GM12892 (cell line): ENCODE measurements at regions not wholly inside any gene's neighbourhood (a gene's known extent, or its start where the extent isn't known, plus 50 kb on each side); places are given as distances from the start of the nearest gene placed in this dataset.
"Not testable (repeated sequence)": the region's sequence is repeated elsewhere in the genome, so short reads cannot be mapped to it uniquely, and the experiment has no call there.

Experiments used
- DNase-seq: peaks from one replicate; pipeline ENCODE4 v3.0.0; 2011; ENCODE audit not compliant: insufficient read length
- FAIRE-seq: peaks from 2 replicates; lab custom pipeline; 2011; peaks lifted over from hg19 to GRCh38; lab: Jason Lieb, UNC
- POLR2A ChIP-seq: IDR thresholded peaks from 2 replicates; pipeline ENCODE4 v1.6.1; 2011; ENCODE audit warnings: low read depth, low read length, control low read depth
- POLR2AphosphoS5 ChIP-seq: IDR thresholded peaks from 2 replicates; pipeline ENCODE4 v1.6.1; 2011; ENCODE audit warnings: low read depth, low read length, control low read depth
- TAF1 ChIP-seq: IDR thresholded peaks from 2 replicates; pipeline ENCODE4 v1.6.1; 2011; ENCODE audit warnings: low read depth, mild to moderate bottlenecking, control low read depth, low read length, borderline replicate concordance

GRCh38 chr5:14942212-14942611 is 70.6 kb upstream of the ANKH start:
- TF ChIP-seq TAF1 (no peak), POLR2A (no peak), POLR2AphosphoS5 (no peak)

GRCh38 chr5:14937254-14937653 is 65.7 kb upstream of the ANKH start:
- FAIRE-seq: no peak
- no peak for DNase-seq
- TF ChIP-seq TAF1 (no peak), POLR2AphosphoS5 (no peak), POLR2A (no peak)

More at GRCh38 chr5:14942212-14942611, 70.6 kb upstream of the ANKH start:
- DNase-seq: no peak
- no peak for FAIRE-seq

GRCh38 chr5:14936588-14936987 is 65.0 kb upstream of the ANKH start:
- TF ChIP-seq TAF1 (no peak), POLR2A (no peak), POLR2AphosphoS5 (no peak)
- FAIRE-seq (no peak), DNase-seq (no peak)

- DNase-seq: no peak
- no peak for FAIRE-seq
- TF ChIP-seq TAF1 (no peak), POLR2AphosphoS5 (no peak), POLR2A (no peak)
These were observed 63.8 kb upstream of the ANKH start for GRCh38 chr5:14935341-14935740.

- no peak for DNase-seq
- no peak for TF ChIP-seq TAF1
- TF ChIP-seq POLR2AphosphoS5: no peak
- no peak for TF ChIP-seq POLR2A
- no peak for FAIRE-seq
These were observed 61.4 kb upstream of the ANKH start for GRCh38 chr5:14932902-14933469.

GRCh38 chr5:14930486-14930885 is 58.9 kb upstream of the ANKH start:
- DNase-seq (no peak), FAIRE-seq (no peak)
- TF ChIP-seq TAF1 (no peak), POLR2AphosphoS5 (no peak), POLR2A (no peak)

- TF ChIP-seq TAF1: no peak
- no peak for TF ChIP-seq POLR2AphosphoS5
- no peak for TF ChIP-seq POLR2A
- DNase-seq (no peak), FAIRE-seq (no peak)
These were observed 57.9 kb upstream of the ANKH start for GRCh38 chr5:14929293-14930065.

GRCh38 chr5:14928661-14929060 is 57.1 kb upstream of the ANKH start:
- DNase-seq (no peak), FAIRE-seq (no peak)
- TF ChIP-seq POLR2AphosphoS5 (no peak), TAF1 (no peak), POLR2A (no peak)

GRCh38 chr5:14925326-14925725 is 53.7 kb upstream of the ANKH start:
- DNase-seq (no peak), FAIRE-seq (no peak)
- TF ChIP-seq POLR2AphosphoS5 (no peak), POLR2A (no peak), TAF1 (no peak)

- DNase-seq, FAIRE-seq: not testable (repeated sequence)
These were observed 51.4 kb upstream of the ANKH start for GRCh38 chr5:14922952-14923351.

GRCh38 chr5:14922456-14922855 is 50.9 kb upstream of the ANKH start:
- no peak for TF ChIP-seq POLR2AphosphoS5
- no peak for FAIRE-seq
- DNase-seq: no peak
